Stimulated activated CD8-positive, alpha-beta memory T cell treated with anti-CD3 and anti-CD28 coated beads, Interleukin-7, amount 100 ng/mL, for 4 hours (primary cell): ENCODE measurements at regions not wholly inside any gene's neighbourhood (a gene's known extent, or its start where the extent isn't known, plus 50 kb on each side); places are given as distances from the start of the nearest gene placed in this dataset.
"Not testable (repeated sequence)": the region's sequence is repeated elsewhere in the genome, so short reads cannot be mapped to it uniquely, and the experiment has no call there.

Source experiments
- DNase-seq, 2 donors: peaks; one replicate each; pipeline ENCODE4 v3.0.0-alpha.2; 2020; ENCODE audit warnings: low read depth in 2 of 2

DNA sequence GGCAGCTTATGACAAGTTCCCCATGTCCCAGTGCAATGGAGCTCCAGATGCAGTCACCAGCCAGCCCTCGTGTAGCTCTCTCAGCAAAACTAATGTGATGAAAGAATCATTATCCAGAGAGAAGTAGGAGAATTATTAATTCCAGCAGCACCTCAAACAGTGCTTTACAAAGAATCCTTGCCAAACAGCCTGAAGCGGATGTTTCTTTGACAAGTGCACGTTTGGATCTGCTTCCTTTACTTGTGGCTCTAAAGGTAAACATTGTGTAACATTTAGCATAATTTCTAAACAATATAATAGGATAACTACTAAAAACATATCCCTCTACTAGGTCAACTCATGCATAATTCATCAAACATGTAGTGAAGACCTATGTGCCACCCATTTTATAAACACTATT, 197.0 kb downstream of the FAM181B start:
- DNase-seq, result no peak

DNA sequence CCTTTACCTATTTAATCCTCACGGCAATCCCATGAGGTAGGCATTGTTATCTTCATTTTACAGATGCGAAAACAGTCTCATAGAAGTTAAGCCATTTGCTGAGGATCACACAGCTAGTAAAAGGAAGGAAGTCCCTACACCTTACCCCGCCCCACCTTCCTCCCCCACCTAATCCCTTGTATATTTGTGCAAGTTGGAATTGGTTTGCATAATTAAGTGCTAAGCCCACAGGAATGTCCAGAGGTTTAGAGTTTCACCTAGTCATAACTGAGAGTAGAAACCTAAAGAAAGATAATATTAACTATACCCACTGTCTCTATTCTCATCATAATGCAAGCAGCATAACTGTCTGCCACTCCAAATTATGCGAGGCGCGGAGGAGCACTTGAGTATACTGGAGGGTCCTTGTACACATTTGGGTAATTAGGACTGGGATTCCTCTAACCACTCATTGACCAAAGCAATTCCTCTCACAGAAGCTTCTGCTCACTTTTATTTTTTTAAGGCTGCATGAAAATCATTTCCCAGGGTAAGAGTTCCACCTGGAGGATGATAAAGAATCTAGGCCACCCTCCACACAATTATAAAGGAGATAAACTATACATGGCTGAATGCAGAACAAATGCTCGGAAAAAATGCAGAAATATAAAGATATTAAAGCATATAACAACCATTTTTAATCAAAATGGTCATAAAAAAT, 199.9 kb downstream of the FAM181B start:
- no peak for DNase-seq

DNA sequence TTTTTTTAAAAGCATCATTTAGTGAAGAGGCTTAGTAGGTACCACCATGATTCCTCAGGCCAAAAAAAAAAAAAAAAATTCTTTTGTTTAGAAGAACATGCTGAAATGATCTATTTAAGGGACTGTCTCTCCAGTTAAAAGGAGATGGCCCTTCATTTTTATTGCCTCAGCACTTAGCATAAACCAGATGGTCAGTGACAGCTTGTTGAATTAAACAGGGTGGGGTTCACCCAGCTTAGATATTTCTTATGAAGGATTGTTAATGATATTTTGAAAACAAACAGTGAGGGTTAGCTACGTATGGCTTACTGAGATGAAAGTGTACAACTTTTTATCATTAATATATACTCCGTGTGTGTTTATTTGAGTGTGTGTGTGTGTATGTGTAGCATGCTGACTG, 203.7 kb downstream of the FAM181B start:
- no peak for DNase-seq

DNA sequence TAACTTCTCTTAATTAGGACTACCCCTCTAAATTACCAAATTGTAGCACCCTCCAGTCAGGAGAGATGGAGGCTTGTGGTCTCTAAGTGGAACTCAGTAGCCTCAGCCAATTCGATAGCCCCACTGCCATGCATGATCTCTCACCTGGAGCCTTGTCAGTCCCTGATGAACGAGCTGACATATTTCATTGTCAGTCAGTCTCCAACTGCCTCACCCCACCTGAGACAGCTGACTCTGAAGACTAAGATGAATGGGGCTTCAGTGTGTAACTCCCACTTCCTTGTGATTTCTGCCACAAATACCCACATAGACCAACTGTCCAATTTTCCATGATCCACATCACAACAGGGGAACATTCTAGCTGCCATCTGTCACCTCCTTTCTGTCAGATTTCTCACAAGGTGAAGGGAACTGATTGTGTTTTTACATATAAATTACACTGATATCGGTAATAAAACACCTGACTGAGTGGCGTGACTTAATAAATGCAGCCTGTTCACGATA, 206.5 kb downstream of the FAM181B start:
- DNase-seq, result no peak

DNA sequence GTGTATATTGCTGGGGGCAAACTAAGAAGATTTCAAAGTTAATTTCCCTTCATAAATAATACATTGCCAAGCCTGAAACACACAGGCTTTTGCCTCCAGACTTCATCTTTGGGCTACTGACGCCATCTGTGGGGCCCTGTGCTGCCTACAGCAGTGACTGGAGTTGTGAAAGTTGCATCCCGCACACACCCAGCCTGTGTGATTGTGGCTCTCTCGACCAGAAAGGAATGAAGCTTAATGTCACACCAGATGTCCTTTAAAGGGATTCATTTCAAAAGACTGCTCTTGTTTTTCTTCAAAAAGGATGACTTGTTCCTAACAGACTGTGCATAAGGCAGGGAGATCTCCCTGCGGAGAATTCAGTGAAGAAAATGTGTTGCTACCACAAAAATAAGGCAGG, 210.5 kb downstream of the FAM181B start:
- no peak for DNase-seq

DNA sequence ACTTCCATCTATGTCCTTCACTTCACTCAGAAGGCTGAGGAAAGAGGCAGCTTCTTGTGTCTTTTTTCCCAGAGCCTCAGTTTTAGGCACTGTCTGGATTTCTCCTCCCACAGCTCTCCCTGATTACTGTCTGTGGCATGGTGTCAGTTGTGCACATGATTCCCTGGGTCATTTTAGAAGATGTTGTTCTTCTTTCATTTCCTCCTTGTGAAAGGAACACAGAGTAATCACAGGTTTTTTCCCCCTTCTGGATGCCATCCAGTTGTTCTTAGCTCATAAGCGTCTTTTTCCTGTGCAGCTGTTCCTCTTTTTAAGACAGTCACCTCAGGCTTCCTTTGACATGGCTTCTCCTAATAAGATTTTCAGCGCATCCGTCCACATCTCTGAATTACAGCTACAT, 212.2 kb downstream of the FAM181B start:
- DNase-seq, result no peak

DNA sequence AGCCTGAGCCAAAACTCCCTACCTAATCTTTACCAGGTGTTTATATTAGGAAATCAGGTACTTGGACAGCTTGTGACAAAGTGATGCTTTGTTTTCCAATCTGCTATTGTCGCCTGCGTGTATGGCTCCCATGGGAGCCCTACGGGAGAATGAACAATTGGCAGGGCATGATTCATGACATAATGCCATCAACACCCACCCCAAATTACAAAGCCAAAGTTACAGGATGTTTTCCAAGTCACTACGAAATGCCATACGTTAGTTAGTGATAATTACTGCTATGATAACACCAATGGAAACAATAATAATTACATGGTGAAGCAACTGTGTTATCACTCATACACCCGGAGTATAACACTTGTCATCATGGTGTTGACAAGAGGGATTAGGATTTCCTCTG, 226.4 kb downstream of the FAM181B start:
- DNase-seq, result no peak

DNA sequence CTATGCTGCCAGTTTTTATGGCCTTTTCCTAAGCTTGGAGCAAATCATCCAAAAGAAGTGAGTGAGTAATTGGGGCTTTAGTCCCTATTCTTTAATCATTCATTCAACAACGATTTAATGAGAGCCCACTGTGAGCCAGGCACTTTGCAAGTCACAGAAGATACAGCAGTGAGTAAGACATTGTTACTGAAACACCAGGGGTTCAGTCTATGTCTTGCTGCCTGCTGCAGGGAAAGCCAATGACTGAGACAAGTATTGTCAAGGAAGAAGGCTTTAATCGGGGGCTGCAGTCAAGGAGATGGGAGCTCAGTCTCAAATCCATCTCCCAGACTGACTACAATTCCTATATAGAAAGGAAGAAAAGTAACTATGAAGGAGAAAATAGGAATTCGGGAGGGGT, 228.3 kb downstream of the FAM181B start:
- DNase-seq, result no peak

DNA sequence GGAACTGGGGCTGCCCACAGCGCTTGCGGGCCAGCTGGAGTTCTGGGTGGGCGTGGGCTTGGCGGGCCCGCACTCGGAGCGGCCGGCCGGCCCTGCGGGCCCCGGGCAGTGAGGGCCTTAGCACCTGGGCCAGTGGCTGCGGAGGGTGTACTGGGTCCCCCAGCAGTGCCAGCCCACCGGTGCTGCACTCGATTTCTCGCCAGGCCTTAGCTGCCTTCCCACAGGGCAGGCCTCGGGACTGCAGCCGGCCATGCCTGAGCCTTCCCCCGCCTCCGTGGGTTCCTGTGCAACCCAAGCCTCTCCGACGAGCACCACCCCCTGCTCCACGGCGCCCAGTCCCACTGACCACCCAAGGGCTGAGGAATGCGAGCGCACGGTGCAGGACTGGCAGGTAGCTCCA, 232.5 kb downstream of the FAM181B start:
- DNase-seq, result not testable (repeated sequence)

DNA sequence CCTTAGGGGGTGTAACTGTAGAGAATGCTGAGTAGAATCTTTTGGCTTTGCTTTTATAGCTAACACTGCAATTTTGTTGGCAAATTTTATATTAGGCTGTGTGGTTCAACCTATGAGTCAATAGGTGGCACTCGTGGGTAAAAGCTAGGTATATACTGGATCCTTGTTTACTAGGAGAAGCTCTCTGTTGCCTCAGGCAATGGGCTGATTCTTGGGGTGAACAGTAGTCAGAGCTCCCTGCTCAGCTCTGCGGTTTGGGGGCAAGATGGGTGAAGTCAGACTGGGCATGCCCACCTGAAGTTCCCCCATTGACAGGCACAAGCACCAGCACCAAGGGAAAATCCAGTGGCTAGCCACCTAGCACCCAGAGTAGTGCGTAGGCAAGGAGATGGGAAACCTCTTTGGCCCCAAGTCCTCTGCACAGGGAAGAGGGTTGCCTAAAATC, 238.7 kb downstream of the FAM181B start:
- no peak for DNase-seq

DNA sequence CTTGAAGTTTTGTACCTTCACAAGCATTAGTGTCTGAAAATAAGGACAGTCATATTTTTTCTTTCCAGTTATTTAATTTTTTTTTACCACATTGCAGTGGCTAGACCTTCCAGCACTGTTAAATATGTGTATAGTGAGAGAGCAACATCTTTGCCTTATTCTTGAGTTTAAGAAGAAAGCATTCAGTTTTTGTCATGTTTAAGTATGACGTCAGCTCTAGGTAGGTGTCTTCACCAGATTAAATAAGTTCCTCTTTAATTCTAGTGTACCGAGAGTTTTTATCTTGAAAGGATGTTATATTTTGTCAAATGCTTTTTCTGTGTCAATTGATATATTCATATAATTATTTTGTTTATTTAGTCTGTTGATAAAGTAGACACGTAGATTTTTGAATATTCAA, 258.8 kb downstream of the FAM181B start:
- no peak for DNase-seq

DNA sequence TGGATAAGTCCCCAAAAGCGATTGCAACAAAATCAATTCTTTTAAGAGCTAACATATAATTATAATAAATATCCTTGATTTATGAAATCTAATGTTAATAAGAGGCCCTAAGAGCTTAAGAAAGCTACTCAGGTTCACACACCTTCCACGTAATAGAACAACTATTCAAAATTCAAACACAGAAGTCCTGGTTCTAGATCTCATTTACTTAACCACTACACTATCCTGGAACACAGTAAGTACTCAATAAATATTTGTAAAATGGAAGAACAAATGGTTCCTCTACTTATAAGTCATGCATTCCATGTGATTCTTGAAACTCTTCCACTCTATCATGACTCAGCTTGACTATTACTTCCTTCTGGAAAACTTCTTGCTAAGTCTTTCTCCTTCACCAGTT, 268.2 kb downstream of the FAM181B start:
- no peak for DNase-seq

DNA sequence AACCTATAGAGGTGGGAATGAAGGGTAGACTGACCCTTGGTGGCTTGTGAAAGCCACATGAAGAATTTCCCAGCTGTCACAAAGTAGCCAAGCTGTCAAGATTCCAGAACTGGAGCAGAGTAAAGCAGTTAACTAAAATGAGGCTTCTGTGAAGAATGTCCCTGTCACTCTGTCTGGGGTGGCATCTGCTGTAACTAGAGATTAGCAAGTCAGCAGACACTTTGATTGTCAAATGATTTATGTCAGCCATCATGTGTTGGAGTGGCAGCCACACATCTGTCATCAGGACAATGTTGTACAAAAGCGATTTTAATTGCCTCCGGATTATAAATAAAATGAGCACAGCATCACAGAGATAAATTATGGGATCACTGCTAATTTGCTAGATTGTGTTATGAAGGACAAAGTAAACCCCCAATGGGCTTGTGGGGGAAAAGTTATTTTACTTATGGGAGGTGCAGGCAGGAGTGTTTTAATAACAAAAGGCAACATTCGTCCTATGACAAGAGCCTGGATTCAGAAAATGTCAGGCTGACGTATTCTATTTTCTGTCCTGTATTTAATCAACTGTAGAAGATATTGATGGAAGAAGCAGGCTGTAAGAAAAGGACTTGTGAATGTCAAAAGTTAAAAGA, 270.9 kb downstream of the FAM181B start:
- DNase-seq, result no peak

DNA sequence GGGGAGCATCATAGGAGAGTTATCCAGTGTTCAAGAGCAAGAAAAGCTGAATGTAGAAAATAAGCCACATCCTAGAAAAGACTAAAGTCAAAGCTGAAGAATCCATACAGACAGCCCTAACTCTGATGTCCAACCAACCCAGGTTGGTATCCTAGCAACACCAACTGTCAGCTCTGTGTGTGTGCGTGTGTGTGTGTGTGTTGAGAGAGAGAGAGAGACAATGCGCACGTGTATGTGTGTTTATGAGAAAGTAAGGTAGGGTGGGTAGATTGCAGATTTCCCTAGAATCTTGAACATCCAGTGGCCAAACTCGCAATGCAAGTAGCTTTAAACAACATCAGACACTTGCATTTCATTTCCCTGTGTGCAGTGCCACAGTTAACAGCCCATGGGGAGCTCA, 274.9 kb downstream of the FAM181B start:
- DNase-seq, result no peak

DNA sequence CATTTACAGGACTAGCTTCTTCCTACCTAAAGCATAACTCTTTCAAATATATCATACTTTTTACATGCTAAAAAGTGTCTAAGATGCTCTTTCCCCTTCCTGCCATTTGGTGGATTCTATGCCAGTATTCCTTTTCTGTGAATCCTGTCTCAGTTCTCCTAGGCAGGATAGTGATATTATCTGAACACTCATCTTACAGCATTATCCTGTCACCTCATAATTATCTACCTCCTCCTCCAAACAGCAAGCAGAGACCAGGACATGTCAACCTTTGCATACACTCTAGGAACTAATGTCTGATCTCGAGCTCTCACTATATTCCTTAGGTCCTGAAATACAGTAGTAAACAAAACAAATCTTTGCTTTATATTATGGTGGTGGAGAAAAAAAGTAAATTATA, 275.5 kb downstream of the FAM181B start:
- DNase-seq, result no peak

DNA sequence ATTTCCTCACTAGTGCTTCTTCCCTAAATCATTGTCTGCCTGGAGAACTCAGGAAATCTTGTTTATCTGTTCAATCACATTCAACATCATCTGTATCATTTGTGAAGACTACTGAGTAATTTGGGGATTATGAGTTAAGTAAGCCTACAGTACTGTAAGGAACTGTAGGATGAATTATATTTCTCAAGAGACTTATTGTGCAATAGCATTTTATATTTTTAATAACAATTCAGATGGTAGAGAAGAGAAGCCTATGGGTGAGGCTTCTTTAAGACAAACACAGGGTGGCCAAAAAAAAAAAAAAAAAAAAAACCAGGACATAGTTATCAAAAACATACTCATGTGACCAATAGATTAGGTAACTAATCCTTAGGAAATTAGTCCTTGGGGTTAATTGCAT, 282.7 kb downstream of the FAM181B start:
- DNase-seq, result no peak

DNA sequence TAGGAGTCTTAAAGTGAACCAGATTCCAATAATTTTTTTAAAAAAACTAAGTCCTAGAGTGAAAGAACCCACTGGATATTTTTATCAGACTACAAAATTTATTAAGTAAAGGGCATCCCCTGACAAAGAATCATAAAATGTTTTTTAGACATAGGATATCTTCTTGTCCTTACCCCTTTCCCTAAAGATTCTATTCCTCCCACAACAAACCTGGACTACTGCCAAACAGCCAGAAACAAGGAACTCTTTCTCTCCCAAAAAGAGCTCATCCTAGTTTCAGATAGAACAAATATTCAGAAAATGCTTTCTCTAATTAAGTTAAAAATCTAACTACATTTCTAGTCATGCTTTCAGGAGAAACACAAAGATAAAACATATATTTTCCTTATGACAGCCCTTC, 327.1 kb downstream of the FAM181B start:
- no peak for DNase-seq

DNA sequence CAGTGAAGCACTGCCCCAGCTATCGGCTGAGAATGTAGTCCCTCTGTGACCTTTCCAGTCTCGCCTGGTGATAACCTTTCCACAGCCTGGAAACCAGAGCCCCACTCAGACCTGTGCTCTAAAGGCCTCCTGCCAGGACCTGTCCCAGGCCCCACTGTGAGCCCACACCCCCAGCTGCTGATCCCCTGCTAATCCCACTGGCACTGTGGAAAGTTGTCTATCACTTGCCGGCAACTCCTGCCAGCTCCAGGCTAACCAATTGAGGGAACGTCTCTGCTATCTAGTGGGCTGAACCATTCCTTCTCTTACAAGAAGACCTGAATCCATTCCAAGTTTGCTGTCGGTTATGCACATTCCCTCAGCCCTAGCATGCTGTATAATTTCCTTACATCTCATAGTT, 328.2 kb downstream of the FAM181B start:
- DNase-seq, result no peak

DNA sequence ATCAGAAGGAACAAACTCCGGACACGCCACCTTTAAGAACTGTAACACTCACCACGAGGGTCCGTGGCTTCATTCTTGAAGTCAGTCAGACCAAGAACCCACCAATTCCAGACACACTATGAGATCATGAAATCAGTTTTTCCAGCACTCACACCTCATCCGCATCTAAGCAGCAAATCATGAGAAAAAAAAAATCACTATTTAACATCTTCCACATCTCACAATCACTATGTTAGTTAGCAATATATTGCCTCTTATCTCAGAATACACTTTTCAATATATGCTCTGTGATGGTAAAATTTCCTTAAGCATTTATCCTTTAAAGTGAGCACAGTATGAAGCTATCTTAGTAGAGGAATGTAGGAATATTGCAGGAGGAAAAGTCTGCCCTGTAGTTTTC, 328.7 kb downstream of the FAM181B start:
- no peak for DNase-seq

DNA sequence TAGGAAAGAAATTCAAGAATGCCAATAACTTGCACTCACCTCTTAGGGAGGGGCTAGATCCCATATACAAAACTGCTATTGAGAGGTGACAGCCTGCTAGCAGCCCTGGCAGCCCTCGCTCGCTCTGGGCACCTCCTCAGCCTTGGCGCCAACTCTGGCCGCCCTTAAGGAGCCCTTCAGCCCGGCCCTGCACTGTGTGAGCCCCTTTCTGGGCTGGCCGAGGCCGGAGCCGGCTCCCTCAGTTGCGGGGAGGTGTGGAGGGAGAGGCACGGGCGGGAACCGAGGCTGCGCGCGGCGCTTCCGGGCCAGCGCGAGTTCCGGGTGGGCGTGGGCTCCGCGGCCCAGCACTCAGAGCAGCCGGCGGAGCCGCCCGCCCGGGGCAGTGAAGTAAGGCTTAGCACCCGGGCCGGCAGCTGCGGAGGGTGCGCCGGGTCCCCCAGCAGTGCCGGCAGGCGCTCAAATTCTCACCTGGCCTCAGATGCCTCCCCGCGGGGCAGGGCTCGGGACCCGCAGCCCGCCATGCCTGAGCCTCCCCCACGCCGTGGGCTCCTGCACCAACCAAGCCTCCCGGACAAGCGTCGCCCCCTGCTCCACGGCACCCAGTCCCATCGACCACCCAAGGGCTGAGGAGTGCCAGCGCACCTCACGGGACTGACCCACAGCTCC, 329.9 kb downstream of the FAM181B start:
- DNase-seq, result no peak

DNA sequence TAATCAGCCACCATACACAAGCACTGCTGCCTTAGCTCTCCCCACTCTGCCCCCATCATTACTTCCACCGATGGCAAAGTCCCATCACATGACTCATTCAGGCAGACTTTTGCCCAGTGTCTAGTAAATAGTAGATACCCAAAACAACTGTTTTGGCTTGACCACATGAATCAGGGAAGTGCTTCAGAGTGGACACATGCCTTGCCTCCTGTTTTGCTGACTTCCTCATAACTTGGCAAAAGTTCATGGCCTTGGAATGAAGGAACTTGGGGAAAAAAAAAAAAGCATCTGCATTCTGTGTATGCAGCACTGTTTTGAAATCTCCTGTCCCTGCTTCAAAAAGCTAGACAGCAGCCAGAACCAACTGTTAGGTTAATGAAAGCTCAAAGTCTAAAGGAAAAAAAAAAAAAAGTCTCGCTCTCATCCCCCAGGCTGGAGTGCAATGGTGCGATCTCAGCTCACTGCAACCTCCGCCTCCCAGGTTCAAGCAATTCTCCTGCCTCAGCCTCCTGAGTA, 335.3 kb downstream of the FAM181B start:
- no peak for DNase-seq

DNA sequence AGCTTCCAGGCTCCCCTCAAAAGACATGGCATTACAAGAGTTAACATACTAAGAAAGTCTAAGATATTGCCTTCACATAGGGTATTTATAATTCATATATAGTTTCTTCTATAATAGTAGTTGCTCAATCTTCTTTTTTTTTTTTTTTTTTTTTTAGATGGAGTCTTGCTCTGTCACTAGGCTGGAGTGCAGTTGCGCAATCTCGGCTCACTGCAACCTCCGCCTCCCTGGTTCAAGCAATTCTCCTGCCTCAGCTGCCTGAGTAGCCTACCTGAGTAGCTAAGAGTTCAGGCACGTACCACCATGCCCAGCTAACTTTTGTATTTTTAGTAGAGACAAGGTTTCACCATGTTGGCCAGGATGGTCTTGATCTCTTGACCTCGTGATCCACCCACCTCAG, 337.0 kb downstream of the FAM181B start:
- DNase-seq, result not testable (repeated sequence)

DNA sequence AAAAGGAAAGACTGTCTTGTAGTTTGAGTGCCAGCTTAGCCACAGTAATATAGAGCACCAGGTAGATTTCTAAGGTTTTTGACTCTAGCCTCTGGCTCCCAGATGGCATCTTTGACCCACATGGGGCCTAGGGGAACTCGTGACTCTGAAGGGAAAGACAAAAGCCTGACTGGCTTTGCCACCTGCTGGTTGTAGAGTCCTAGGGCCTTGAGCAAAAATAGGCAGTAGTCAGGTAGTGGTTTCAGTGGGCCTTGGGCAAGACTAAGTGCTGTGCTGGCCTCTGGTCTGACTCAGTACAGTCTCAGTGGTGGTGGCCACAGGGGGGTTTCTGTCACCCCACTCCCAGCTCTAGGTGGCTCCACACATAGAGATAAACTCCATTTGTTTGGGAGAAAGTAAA, 349.4 kb downstream of the FAM181B start:
- no peak for DNase-seq
